AG10803 (cell line): ENCODE measurements at regions not wholly inside any gene's neighbourhood (a gene's known extent, or its start where the extent isn't known, plus 50 kb on each side); places are given as distances from the start of the nearest gene placed in this dataset.

Experiments used
- DNase-seq: peaks from one replicate; pipeline ENCODE4 v3.0.0; 2010; ENCODE audit warnings: low read depth
- H3K4me3 ChIP-seq: 2 replicates; pipeline ENCODE4 v1.5.1; 2011; ENCODE audit warnings: mild to moderate bottlenecking, low read length, control low read depth
- TF ChIP-seq, protein P1 (sequence below): conservative IDR thresholded peaks from 2 replicates; pipeline ENCODE4 v1.5.1; 2011; ENCODE audit warnings: mild to moderate bottlenecking, low read length, control low read depth, inconsistent platforms

DNA sequence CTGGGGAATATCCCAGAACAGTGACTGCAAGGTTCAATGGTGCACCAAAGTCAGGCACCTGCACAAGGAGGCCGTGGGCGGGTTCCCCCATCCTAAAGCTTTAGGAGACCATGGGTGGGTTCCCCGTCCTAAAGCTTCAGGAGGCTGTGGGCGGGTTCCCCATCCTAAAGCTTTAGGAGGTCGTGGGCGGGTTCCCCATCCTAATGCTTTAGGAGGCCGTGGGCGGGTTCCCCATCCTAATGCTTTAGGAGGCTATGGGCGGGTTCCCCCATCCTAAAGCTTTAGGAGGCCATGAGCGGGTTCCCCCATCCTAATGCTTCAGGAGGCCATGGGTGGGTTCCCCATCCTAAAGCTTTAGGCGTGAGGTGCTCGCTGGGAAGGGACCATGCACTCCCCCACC lies 313.3 kb downstream of the FOXL1 start:
- DNase-seq = no peak
- H3K4me3 ChIP-seq = no peak overlapping the region
- TF ChIP-seq, protein P1, sequence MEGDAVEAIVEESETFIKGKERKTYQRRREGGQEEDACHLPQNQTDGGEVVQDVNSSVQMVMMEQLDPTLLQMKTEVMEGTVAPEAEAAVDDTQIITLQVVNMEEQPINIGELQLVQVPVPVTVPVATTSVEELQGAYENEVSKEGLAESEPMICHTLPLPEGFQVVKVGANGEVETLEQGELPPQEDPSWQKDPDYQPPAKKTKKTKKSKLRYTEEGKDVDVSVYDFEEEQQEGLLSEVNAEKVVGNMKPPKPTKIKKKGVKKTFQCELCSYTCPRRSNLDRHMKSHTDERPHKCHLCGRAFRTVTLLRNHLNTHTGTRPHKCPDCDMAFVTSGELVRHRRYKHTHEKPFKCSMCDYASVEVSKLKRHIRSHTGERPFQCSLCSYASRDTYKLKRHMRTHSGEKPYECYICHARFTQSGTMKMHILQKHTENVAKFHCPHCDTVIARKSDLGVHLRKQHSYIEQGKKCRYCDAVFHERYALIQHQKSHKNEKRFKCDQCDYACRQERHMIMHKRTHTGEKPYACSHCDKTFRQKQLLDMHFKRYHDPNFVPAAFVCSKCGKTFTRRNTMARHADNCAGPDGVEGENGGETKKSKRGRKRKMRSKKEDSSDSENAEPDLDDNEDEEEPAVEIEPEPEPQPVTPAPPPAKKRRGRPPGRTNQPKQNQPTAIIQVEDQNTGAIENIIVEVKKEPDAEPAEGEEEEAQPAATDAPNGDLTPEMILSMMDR = no peak

DNA sequence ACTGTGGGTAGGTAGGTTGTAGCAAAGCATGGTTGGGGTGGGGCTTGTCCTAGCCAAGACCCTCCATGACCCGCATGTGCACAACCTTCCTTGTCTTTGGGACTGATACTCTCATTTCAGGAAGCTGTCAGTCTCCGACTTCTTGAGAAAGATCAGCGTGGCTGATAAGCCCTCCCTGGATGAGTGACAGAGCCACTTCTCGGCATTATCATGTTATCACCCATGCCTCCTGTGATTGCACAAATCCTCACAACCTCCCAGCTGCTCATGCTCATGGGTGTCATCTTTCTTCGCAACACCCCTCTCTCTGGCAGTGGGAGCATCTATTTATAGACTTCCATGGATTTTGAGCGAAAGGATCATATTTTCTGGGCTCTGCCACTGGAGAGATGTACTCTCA lies 314.2 kb downstream of the FOXL1 start:
- H3K4me3 ChIP-seq = no peak overlapping the region

DNA sequence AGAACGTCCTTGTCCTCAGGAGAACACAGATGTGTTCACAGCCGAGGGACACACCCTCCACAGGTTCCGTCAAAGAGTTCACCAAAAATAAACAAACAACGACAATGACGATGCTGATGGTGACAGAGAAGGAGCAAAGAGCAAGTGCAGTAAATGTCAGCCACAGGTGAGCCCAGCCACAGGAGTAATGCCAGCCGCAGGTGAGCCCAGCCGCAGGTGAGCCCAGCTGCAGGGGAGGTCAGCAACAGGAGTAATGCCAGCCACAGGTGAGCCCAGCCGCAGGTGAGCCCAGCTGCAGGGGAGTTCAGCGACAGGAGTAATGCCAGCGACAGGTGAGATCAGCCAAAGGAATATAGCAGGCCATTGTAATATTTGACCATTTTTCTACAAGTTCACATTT lies 315.2 kb downstream of the FOXL1 start:
- TF ChIP-seq, protein P1 = no peak
- no peak for DNase-seq
- no peak overlapping the region for H3K4me3 ChIP-seq

More for the DNA sequence above, 314.2 kb downstream of the FOXL1 start:
- DNase-seq = no peak
- TF ChIP-seq, protein P1 = no peak

DNA sequence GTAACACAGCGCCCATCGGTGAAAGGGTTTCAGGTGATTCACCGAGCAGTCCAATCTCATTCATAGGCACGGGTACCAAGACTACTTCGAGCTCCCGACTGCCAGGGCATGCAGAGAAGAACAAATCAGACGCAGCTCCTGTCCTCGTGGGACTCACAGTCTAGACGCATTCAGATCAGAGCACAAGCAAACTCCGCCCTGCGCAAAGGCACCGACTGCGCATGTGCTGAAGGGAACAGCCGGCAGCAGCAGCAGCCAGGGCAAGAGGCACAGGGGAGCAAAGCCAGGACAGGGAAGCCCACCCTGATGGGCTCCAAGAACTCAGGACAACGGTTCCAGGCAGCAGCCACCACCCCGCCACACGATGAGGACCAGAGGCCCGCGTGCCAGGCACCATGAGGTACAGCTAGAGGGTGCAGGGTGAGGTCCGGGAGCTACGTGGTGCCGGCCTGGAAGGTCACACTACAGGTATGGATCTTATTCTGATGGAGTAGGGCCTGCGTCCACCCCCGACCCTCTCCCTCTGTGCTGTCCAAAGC lies 315.7 kb downstream of the FOXL1 start:
- no peak for DNase-seq
- TF ChIP-seq, protein P1 = no peak
- no peak overlapping the region for H3K4me3 ChIP-seq

DNA sequence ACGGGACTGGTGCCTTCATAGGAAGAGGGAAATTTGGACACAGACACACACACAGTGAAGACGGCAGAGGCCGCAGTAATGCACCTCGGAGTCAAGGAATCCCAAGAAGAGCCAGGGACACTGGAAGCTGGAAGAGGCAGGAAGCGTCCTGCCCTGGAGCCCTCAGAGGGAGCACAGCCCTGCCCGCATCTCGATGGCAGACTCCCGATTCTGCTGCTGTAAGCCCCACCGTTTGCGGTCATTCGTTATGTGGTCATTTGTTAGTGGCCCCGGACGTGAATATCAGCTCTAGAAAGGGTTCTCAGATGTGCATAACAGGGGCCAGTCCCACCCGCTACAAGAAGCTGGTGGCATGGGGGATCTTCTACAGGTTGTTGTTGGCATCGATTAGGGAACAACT lies 316.6 kb downstream of the FOXL1 start:
- TF ChIP-seq, protein P1 = no peak
- no peak overlapping the region for H3K4me3 ChIP-seq

DNA sequence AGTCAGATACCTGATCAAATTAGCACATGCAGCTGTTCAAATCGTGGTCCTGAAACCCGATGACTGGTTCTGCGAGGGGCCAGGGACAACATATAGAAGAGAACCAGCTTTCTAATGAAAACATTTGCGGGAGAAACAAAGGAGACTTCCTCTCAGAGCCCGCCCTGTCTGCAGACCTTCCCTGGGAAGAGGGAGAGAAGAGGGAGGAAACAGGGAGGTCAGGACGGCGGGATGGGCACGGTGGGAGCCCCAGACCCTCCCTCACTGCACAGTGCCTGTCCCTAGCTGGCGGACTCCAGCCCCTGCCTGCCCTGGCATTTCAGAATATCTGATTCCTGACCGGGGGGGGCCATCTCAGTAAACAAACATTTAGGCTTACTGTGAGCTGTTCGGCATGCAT lies 317.3 kb downstream of the FOXL1 start:
- H3K4me3 ChIP-seq = no peak overlapping the region
- TF ChIP-seq, protein P1 = no peak
- DNase-seq = no peak

More for the DNA sequence above, 316.6 kb downstream of the FOXL1 start:
- DNase-seq = no peak

DNA sequence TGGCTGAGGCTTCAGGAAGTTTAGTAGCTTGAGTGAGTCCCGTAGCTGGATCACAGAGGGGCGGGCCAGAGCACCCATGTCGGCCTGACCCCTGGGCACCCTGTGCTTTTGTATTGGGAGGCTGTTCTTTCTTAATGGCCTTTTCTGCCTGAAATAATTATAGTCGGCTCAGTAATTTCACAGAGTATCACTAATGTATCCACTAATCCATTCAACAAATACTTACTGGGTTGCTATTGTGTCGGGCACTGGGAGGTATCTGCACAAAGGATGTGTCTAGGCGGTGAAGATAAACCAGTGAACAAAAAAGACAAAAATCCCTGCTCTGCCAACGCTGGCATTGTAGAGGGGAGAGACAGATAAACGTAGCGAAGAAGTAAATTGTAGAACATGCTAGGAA lies 318.6 kb downstream of the FOXL1 start:
- H3K4me3 ChIP-seq = no peak overlapping the region
- no peak for DNase-seq
- TF ChIP-seq, protein P1 = no peak
